ENCODE measurements at regions not wholly inside any gene's neighbourhood (a gene's known extent, or its start where the extent isn't known, plus 50 kb on each side); places are given as distances from the start of the nearest gene placed in this dataset.
"Not testable (repeated sequence)": the region's sequence is repeated elsewhere in the genome, so short reads cannot be mapped to it uniquely, and the experiment has no call there.

DNA sequence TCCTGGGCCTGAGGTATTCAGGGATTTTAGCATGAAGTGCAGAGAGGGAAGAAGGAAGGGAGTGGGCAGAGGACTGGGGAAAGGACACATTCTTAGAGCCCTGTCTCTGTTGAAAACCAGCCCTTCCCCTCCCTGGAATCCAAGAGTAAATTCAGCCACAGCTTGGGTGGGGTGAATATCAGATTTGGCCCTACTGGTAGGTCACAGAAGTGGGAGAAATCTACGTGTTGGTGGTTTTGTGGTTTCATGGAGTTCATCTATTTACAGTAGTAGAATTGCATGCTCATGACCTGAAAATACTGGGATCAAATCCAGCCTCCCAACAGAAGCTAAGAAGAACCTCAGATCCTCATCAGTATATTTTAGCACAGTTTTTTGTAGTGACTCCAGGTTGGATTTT lies 404.4 kb downstream of the BMP2 start:
- no peak for ATAC-seq
- no peak for TF ChIP-seq CSDC2 (CRISPR knock-in tag; IDR thresholded peaks at IDR 0.05)
- TF ChIP-seq, protein P1, sequence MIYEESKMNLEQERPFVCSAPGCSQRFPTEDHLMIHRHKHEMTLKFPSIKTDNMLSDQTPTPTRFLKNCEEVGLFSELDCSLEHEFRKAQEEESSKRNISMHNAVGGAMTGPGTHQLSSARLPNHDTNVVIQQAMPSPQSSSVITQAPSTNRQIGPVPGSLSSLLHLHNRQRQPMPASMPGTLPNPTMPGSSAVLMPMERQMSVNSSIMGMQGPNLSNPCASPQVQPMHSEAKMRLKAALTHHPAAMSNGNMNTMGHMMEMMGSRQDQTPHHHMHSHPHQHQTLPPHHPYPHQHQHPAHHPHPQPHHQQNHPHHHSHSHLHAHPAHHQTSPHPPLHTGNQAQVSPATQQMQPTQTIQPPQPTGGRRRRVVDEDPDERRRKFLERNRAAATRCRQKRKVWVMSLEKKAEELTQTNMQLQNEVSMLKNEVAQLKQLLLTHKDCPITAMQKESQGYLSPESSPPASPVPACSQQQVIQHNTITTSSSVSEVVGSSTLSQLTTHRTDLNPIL (CRISPR knock-in tag; IDR thresholded peaks at IDR 0.05; ENCODE audit: low read depth): no peak
- no peak for TF ChIP-seq TSHZ2 (CRISPR knock-in tag; IDR thresholded peaks at IDR 0.05)
- TF ChIP-seq OSR1 (CRISPR knock-in tag; IDR thresholded peaks at IDR 0.05): no peak
- TF ChIP-seq, protein P2, sequence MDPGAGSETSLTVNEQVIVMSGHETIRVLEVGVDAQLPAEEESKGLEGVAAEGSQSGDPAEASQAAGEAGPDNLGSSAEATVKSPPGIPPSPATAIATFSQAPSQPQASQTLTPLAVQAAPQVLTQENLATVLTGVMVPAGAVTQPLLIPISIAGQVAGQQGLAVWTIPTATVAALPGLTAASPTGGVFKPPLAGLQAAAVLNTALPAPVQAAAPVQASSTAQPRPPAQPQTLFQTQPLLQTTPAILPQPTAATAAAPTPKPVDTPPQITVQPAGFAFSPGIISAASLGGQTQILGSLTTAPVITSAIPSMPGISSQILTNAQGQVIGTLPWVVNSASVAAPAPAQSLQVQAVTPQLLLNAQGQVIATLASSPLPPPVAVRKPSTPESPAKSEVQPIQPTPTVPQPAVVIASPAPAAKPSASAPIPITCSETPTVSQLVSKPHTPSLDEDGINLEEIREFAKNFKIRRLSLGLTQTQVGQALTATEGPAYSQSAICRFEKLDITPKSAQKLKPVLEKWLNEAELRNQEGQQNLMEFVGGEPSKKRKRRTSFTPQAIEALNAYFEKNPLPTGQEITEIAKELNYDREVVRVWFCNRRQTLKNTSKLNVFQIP (CRISPR knock-in tag; IDR thresholded peaks at IDR 0.05; ENCODE audit: borderline replicate concordance, low read depth): no peak
- no peak for TF ChIP-seq GLIS3 (CRISPR knock-in tag; IDR thresholded peaks at IDR 0.05)
- no peak for TF ChIP-seq ZNF8 (CRISPR knock-in tag; IDR thresholded peaks at IDR 0.05)
- TF ChIP-seq ARNTL (CRISPR knock-in tag; IDR thresholded peaks at IDR 0.05; ENCODE audit: borderline replicate concordance, low read depth): no peak
- no peak for TF ChIP-seq PPARA (CRISPR knock-in tag; IDR thresholded peaks at IDR 0.05; ENCODE audit: borderline replicate concordance)
- no peak for TF ChIP-seq TCF4 (CRISPR knock-in tag; IDR thresholded peaks at IDR 0.05; ENCODE audit: borderline replicate concordance)
- TF ChIP-seq ISL1 (CRISPR knock-in tag; IDR thresholded peaks at IDR 0.05): no peak
- TF ChIP-seq ZNF70 (CRISPR knock-in tag; IDR thresholded peaks at IDR 0.05): no peak
- TF ChIP-seq SNAI2 (CRISPR knock-in tag; IDR thresholded peaks at IDR 0.05): no peak
- TF ChIP-seq PATZ1 (CRISPR knock-in tag; IDR thresholded peaks at IDR 0.05; ENCODE audit: borderline replicate concordance): no peak

DNA sequence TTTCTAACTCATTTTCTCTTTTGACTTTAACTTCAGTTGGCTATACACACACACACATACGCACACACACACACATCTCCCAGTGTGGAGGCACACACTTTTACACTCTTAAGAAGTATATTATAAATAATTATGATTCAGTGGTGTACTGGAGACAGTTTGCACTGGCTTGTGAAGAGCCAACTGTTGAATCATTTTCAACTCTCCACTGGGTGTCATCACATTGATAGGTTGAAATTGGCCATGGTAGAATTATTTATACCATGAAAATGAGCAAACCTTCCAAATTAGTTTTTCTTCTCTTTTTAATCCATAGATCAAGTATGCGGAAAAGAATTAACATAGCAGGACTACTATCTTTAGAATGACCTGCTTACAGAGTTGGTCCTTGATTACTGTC lies 407.1 kb downstream of the BMP2 start:
- no peak for ATAC-seq
- TF ChIP-seq OSR1 (CRISPR knock-in tag; IDR thresholded peaks at IDR 0.05) (no peak), ZFP3 (CRISPR knock-in tag; IDR thresholded peaks at IDR 0.05) (no peak), ZNF565 (CRISPR knock-in tag; conservative IDR thresholded peaks at IDR 0.05; ENCODE audit: low read depth) (no peak), TOX (CRISPR knock-in tag; IDR thresholded peaks at IDR 0.05; ENCODE audit: borderline replicate concordance) (no peak), ZNF8 (CRISPR knock-in tag; IDR thresholded peaks at IDR 0.05) (no peak), ESRRG (CRISPR knock-in tag; IDR thresholded peaks at IDR 0.05) (no peak), TCF4 (CRISPR knock-in tag; IDR thresholded peaks at IDR 0.05; ENCODE audit: borderline replicate concordance) (no peak), ISL1 (CRISPR knock-in tag; IDR thresholded peaks at IDR 0.05) (no peak), ZNF70 (CRISPR knock-in tag; IDR thresholded peaks at IDR 0.05) (no peak), BACH2 (CRISPR knock-in tag; IDR thresholded peaks at IDR 0.05; ENCODE audit: borderline replicate concordance) (no peak), GLIS3 (CRISPR knock-in tag; IDR thresholded peaks at IDR 0.05) (no peak), ARNTL (CRISPR knock-in tag; IDR thresholded peaks at IDR 0.05; ENCODE audit: borderline replicate concordance, low read depth) (no peak), CSRNP3 (CRISPR knock-in tag; IDR thresholded peaks at IDR 0.05) (no peak), RARB (CRISPR knock-in tag; IDR thresholded peaks at IDR 0.05) (no peak), ZC3H10 (CRISPR knock-in tag; IDR thresholded peaks at IDR 0.05) (no peak), PATZ1 (CRISPR knock-in tag; IDR thresholded peaks at IDR 0.05; ENCODE audit: borderline replicate concordance) (no peak)
- TF ChIP-seq, protein P1 (CRISPR knock-in tag; IDR thresholded peaks at IDR 0.05; ENCODE audit: low read depth): no peak

- ATAC-seq: not testable (repeated sequence)
These were observed 408.3 kb downstream of the BMP2 start for GRCh38 chr20:7175827-7176226.

Measured in SK-N-SH treated with all-trans-retinoic acid at 6 μM for 48 hours (cell line).